ENCODE measurements at regions not wholly inside any gene's neighbourhood (a gene's known extent, or its start where the extent isn't known, plus 50 kb on each side); places are given as distances from the start of the nearest gene placed in this dataset.

DNA sequence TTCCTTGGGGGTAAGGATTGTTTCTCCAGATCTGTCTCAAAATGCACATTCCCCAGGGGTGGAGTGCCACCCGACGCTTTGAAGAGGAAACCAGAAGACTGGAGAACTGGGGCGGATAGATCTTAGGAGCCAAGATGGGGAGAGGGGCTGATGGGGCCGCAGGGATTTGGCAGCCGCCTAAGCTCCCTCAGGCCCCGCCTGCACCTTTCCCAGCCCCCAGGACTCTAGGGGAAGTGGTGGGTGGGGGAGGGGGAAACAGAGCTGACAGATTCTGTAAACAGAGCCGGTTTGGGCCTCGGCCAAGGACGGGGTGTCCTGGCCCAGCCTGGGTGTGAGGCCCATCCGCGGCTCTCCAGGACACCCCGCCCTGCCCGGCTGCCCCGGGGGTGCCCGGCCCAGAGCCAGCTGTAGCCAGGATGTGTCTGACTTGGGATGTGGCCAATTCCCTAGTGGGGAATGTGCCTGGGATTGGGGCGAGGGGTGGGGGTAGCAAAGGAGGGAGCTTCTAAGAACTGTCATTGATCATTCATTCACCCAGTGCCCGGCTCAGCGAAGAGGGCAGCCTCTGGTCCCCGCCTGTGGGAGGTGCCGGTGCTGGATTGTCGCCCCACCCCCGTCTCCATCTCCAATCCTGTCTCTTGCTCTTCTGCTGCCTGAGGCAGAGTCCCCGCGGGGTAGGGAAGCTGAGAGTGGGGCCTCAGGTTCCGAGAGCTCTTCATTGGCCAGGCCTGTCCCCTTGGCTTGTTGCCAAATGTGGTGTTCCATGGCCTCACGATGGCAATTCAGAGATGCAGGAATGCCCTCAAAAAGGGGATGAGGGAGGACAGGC is 54.8 kb upstream of the CDKN2AIPNL start:
- Histone ChIP-seq H4K20me1 (ENCODE audit: insufficient read depth) (no peaks in the 10 kb centered on the region), H3K79me2 (ENCODE audit: insufficient read depth, low read length) (no peaks in the 10 kb centered on the region), H3K27ac (ENCODE audit: low read depth, low read length) (peak overlapping the region; percentile 99), H3K4me1 (ENCODE audit: control insufficient read depth in 1 of 2, insufficient read depth in 2 of 2, low read length in 2 of 2) (peaks cover 16 to 30% of the 10 kb centered on the region in 2 experiments), H3K9ac (ENCODE audit: low read length) (peak overlapping the region; percentile 72), H3K9me2 (ENCODE audit: insufficient read depth) (no peaks in the 10 kb centered on the region), H3K9me3 (ENCODE audit: control insufficient read depth in 1 of 2, insufficient read depth in 1 of 2, low read depth in 1 of 2, low read length in 2 of 2) (no peaks in the 10 kb centered on the region), H3K36me3 (ENCODE audit: control insufficient read depth in 1 of 2, insufficient read depth in 2 of 2, low read length in 2 of 2) (no peaks in the 10 kb centered on the region), H3K27me3 (ENCODE audit: insufficient read depth, low read length) (no peaks in the 10 kb centered on the region), H2AFZ (ENCODE audit: low read depth, low read length, poor library complexity, severe bottlenecking) (no peak overlapping the region), H3K4me2 (ENCODE audit: low read length) (peak overlapping the region; percentile 88), H3K4me3 (replicated peaks in 1 of 2; ENCODE audit: low read depth in 1 of 2, low read length in 2 of 2) (peak overlapping the region; percentile 62 to 69)
- DNase-seq (ENCODE audit: low read depth, low spot score) (peak; percentile 80), ATAC-seq (peak; percentile 88)
- TF ChIP-seq, protein P1, sequence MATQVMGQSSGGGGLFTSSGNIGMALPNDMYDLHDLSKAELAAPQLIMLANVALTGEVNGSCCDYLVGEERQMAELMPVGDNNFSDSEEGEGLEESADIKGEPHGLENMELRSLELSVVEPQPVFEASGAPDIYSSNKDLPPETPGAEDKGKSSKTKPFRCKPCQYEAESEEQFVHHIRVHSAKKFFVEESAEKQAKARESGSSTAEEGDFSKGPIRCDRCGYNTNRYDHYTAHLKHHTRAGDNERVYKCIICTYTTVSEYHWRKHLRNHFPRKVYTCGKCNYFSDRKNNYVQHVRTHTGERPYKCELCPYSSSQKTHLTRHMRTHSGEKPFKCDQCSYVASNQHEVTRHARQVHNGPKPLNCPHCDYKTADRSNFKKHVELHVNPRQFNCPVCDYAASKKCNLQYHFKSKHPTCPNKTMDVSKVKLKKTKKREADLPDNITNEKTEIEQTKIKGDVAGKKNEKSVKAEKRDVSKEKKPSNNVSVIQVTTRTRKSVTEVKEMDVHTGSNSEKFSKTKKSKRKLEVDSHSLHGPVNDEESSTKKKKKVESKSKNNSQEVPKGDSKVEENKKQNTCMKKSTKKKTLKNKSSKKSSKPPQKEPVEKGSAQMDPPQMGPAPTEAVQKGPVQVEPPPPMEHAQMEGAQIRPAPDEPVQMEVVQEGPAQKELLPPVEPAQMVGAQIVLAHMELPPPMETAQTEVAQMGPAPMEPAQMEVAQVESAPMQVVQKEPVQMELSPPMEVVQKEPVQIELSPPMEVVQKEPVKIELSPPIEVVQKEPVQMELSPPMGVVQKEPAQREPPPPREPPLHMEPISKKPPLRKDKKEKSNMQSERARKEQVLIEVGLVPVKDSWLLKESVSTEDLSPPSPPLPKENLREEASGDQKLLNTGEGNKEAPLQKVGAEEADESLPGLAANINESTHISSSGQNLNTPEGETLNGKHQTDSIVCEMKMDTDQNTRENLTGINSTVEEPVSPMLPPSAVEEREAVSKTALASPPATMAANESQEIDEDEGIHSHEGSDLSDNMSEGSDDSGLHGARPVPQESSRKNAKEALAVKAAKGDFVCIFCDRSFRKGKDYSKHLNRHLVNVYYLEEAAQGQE (IDR thresholded peaks at IDR 0.05; ENCODE audit: low read depth) = no peak
- TF ChIP-seq TCF7L2 (IDR thresholded peaks at IDR 0.05; ENCODE audit: borderline replicate concordance, extremely low read depth, insufficient read depth, insufficient read length) (peak; percentile 15), POLR2AphosphoS5 (IDR thresholded peaks at IDR 0.05; ENCODE audit: low read depth, low read length) (peak; percentile 70), EGR1 (IDR thresholded peaks at IDR 0.05; ENCODE audit: low read depth) (no peak), ZFX (IDR thresholded peaks at IDR 0.05) (peak; percentile 60; the same call in 1 of the 2 replicates), SIN3A (IDR thresholded peaks at IDR 0.05; ENCODE audit: low read depth) (no peak), YY1 (IDR thresholded peaks at IDR 0.05; ENCODE audit: extremely low read depth, insufficient replicate concordance, low read depth, low read length) (peak; percentile 2), SP1 (IDR thresholded peaks at IDR 0.05; ENCODE audit: low read depth) (no peak), POLR2A (IDR thresholded peaks at IDR 0.05; ENCODE audit: borderline replicate concordance, extremely low read depth, insufficient read depth, insufficient read length) (peak; percentile 17), JUND (IDR thresholded peaks at IDR 0.05) (no peak)
- TF ChIP-seq, protein P2, sequence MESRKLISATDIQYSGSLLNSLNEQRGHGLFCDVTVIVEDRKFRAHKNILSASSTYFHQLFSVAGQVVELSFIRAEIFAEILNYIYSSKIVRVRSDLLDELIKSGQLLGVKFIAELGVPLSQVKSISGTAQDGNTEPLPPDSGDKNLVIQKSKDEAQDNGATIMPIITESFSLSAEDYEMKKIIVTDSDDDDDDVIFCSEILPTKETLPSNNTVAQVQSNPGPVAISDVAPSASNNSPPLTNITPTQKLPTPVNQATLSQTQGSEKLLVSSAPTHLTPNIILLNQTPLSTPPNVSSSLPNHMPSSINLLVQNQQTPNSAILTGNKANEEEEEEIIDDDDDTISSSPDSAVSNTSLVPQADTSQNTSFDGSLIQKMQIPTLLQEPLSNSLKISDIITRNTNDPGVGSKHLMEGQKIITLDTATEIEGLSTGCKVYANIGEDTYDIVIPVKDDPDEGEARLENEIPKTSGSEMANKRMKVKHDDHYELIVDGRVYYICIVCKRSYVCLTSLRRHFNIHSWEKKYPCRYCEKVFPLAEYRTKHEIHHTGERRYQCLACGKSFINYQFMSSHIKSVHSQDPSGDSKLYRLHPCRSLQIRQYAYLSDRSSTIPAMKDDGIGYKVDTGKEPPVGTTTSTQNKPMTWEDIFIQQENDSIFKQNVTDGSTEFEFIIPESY (IDR thresholded peaks at IDR 0.05; ENCODE audit: extremely low read depth, insufficient replicate concordance, low read length) = no peak
- TF ChIP-seq, protein P3, sequence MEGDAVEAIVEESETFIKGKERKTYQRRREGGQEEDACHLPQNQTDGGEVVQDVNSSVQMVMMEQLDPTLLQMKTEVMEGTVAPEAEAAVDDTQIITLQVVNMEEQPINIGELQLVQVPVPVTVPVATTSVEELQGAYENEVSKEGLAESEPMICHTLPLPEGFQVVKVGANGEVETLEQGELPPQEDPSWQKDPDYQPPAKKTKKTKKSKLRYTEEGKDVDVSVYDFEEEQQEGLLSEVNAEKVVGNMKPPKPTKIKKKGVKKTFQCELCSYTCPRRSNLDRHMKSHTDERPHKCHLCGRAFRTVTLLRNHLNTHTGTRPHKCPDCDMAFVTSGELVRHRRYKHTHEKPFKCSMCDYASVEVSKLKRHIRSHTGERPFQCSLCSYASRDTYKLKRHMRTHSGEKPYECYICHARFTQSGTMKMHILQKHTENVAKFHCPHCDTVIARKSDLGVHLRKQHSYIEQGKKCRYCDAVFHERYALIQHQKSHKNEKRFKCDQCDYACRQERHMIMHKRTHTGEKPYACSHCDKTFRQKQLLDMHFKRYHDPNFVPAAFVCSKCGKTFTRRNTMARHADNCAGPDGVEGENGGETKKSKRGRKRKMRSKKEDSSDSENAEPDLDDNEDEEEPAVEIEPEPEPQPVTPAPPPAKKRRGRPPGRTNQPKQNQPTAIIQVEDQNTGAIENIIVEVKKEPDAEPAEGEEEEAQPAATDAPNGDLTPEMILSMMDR (IDR thresholded peaks at IDR 0.05 in 2 of 3, conservative IDR thresholded peaks at IDR 0.05 in 1 of 3; ENCODE audit: borderline replicate concordance in 1 of 3, insufficient read depth in 1 of 3, low read depth in 2 of 3, low read length in 2 of 3) = no peak
- ChIA-PET RAD21 (ENCODE audit: low non-redundant PET in 1 of 2, low total read pairs in 2 of 2, uncharacterized antibody in 2 of 2, unreplicated experiment in 2 of 2) (interaction anchor here (0.9 to 1.8 kb wide), 10 partner anchors 10 to 61 kb away, joined by 3 to 6 read pairs (median 4); no protein-coding TSS in a partner anchor), CTCF (interaction anchor here (0.8 to 1.2 kb wide), 6 partner anchors 10 to 121 kb away, joined by 3 to 8 read pairs (median 4); no protein-coding TSS in a partner anchor), POLR2A (interaction anchor here (1.1 to 2.9 kb wide), 10 partner anchors 13 to 60 kb away, joined by 3 to 21 read pairs (median 6); partner anchors contain the start of genes CDKN2AIPNL and JADE2)
- TSS peak; percentile 91 for BruUV-seq (replicated peaks)
- intact Hi-C loops (cut with micrococcal nuclease) = loop anchor here (2.0 to 5.0 kb wide), 3 partner anchors 41 to 58 kb away; partner anchors contain the start of genes CDKN2AIPNL and JADE2
